IMR-90 (cell line): ENCODE measurements at regions not wholly inside any gene's neighbourhood (a gene's known extent, or its start where the extent isn't known, plus 50 kb on each side); places are given as distances from the start of the nearest gene placed in this dataset.

Experiments
- ATAC-seq: fragments of 200-7000 bp; cut with Tn5 transposase; 2 replicates; pipeline ENCODE4 v1.9.1; 2020; ENCODE audit warnings: low read depth, mild to moderate bottlenecking, moderate library complexity
- BruUV-seq: library from RNA; stranded (reverse); fragments of 400-500 nt; replicated peaks from 2 replicates; lab custom pipeline; 2021; lab: Mats Ljungman, UMichigan
- CTCF ChIA-PET: fragments of 300-600 bp; formaldehyde crosslinking; extraction: SDS; loops from one replicate; lab custom pipeline; 2021; ENCODE audit warnings: antibody characterized with exemption; lab: Yijun Ruan, JAX
- POLR2A ChIA-PET: fragments of 300-600 bp; sonication (Branson Sonifier 250); formaldehyde crosslinking; loops from one replicate; lab custom pipeline; 2022; ENCODE audit warnings: antibody characterized with exemption; ENCODE audit not compliant: unreplicated experiment; lab: Charles Lee
- DNase-seq: peaks from one replicate; pipeline ENCODE4 v3.0.0; 2013
- H2AFZ ChIP-seq: replicated peaks from 2 replicates; pipeline ENCODE3; 2013; ENCODE audit warnings: low read length, mild to moderate bottlenecking; ENCODE audit not compliant: poor library complexity
- H2AK5ac ChIP-seq: 2 replicates; pipeline ENCODE4 v1.6.1; 2013; ENCODE audit warnings: low read depth, low read length, inconsistent platforms
- H2AK9ac ChIP-seq: replicated peaks from 2 replicates; pipeline ENCODE3; 2013; ENCODE audit warnings: mild to moderate bottlenecking, low read depth, low read length, moderate library complexity; ENCODE audit not compliant: poor library complexity
- H2BK120ac ChIP-seq: 2 replicates; pipeline ENCODE4 v1.6.1; 2013; ENCODE audit warnings: low read depth, low read length, inconsistent platforms
- H2BK15ac ChIP-seq: 3 replicates; pipeline ENCODE4 v1.6.1; 2013; ENCODE audit warnings: low read depth, low read length, inconsistent platforms
- H2BK20ac ChIP-seq: 2 replicates; pipeline ENCODE4 v1.6.1; 2013; ENCODE audit warnings: low read depth, mild to moderate bottlenecking, inconsistent platforms, low read length, moderate library complexity
- H2BK5ac ChIP-seq: 2 replicates; pipeline ENCODE4 v1.6.1; 2013; ENCODE audit warnings: mild to moderate bottlenecking, low read depth, low read length, inconsistent platforms; ENCODE audit not compliant: poor library complexity, severe bottlenecking
- H3K14ac ChIP-seq: replicated peaks from 2 replicates; pipeline ENCODE4 v1.6.1; 2013; ENCODE audit warnings: low read depth, low read length, inconsistent platforms
- H3K18ac ChIP-seq: 2 replicates; pipeline ENCODE4 v1.6.1; 2013; ENCODE audit warnings: low read depth, low read length, control low read depth
- H3K23ac ChIP-seq: 2 replicates; pipeline ENCODE4 v1.6.1; 2013; ENCODE audit warnings: low read depth, low read length, inconsistent platforms
- H3K27ac ChIP-seq: 2 replicates; pipeline ENCODE4 v1.5.1; 2013; ENCODE audit warnings: mild to moderate bottlenecking, control low read depth, low read length; ENCODE audit not compliant: insufficient read depth
- H3K27me3 ChIP-seq: 2 replicates; pipeline ENCODE4 v1.6.1; 2013; ENCODE audit warnings: low read length; ENCODE audit not compliant: control insufficient read depth, insufficient read depth
- H3K36me3 ChIP-seq: 2 replicates; pipeline ENCODE4 v1.6.1; 2013; ENCODE audit warnings: low read length, mixed read lengths; ENCODE audit not compliant: control insufficient read depth, insufficient read depth
- H3K4ac ChIP-seq: 2 replicates; pipeline ENCODE4 v1.6.1; 2013; ENCODE audit warnings: low read depth, low read length, inconsistent platforms
- H3K4me1 ChIP-seq: 2 replicates; pipeline ENCODE4 v1.6.1; 2013; ENCODE audit warnings: low read length, mixed read lengths; ENCODE audit not compliant: control insufficient read depth, insufficient read depth
- H3K4me2 ChIP-seq: 2 replicates; pipeline ENCODE4 v1.6.1; 2013; ENCODE audit warnings: low read depth, mild to moderate bottlenecking, control low read depth, low read length, moderate library complexity
- H3K4me3 ChIP-seq: 2 replicates; pipeline ENCODE4 v1.5.1; 2013; ENCODE audit warnings: low read depth, mild to moderate bottlenecking, control low read depth, low read length, moderate library complexity; ENCODE audit not compliant: insufficient read depth
- H3K56ac ChIP-seq: 2 replicates; pipeline ENCODE4 v1.6.1; 2013; ENCODE audit warnings: low read length, inconsistent platforms; ENCODE audit not compliant: insufficient read depth; ENCODE audit errors: extremely low read depth
- H3K79me1 ChIP-seq, 2 experiments: 2 replicates each; pipeline ENCODE4 v1.6.1; 2013; ENCODE audit warnings: low read length in 2 of 2, inconsistent platforms in 1 of 2, low read depth in 1 of 2
- H3K9ac ChIP-seq: 2 replicates; pipeline ENCODE4 v1.6.1; 2013; ENCODE audit warnings: low read depth, low read length, control low read depth
- H3K9me1 ChIP-seq: 2 replicates; pipeline ENCODE4 v1.6.1; 2013; ENCODE audit warnings: low read length, inconsistent platforms; ENCODE audit not compliant: insufficient read depth
- H3K9me3 ChIP-seq: 2 replicates; pipeline ENCODE4 v1.6.1; 2013; ENCODE audit warnings: low read length; ENCODE audit not compliant: control insufficient read depth, insufficient read depth
- H4K20me1 ChIP-seq: 2 replicates; pipeline ENCODE4 v1.6.1; 2013; ENCODE audit warnings: low read length, inconsistent platforms; ENCODE audit not compliant: insufficient read depth
- H4K5ac ChIP-seq: 2 replicates; pipeline ENCODE4 v1.6.1; 2013; ENCODE audit warnings: mild to moderate bottlenecking, low read depth, low read length, control low read depth
- H4K8ac ChIP-seq, 2 experiments: 2 replicates each; pipeline ENCODE4 v1.6.1; 2013; ENCODE audit warnings: low read depth in 2 of 2, low read length in 2 of 2, control low read depth in 1 of 2, inconsistent platforms in 1 of 2
- H4K91ac ChIP-seq: 2 replicates; pipeline ENCODE4 v1.6.1; 2013; ENCODE audit warnings: low read depth, low read length, inconsistent platforms; ENCODE audit not compliant: insufficient read depth
- BHLHE40 ChIP-seq: fragments of 150-350 bp; IDR thresholded peaks from 2 replicates; pipeline ENCODE4 v1.6.1; 2016; ENCODE audit warnings: mild to moderate bottlenecking, low read depth, low read length
- CEBPB ChIP-seq: IDR thresholded peaks from 2 replicates; pipeline ENCODE4 v1.6.1; 2012; ENCODE audit warnings: low read depth, low read length, improper control_type of control experiment
- CHD1 ChIP-seq: IDR thresholded peaks from 2 replicates; pipeline ENCODE4 v1.6.1; 2012; ENCODE audit warnings: low read depth, low read length, improper control_type of control experiment
- ELK1 ChIP-seq: fragments of 150-350 bp; IDR thresholded peaks from 2 replicates; pipeline ENCODE4 v1.6.1; 2016; ENCODE audit warnings: low read depth, mild to moderate bottlenecking, low read length, moderate library complexity, borderline replicate concordance
- FOS ChIP-seq: fragments of 150-350 bp; IDR thresholded peaks from 2 replicates; pipeline ENCODE4 v1.6.1; 2016; ENCODE audit warnings: low read depth, low read length
- MAFK ChIP-seq: IDR thresholded peaks from 2 replicates; pipeline ENCODE4 v1.6.1; 2012; ENCODE audit warnings: low read depth, low read length, improper control_type of control experiment
- MAZ ChIP-seq: IDR thresholded peaks from 2 replicates; pipeline ENCODE4 v1.6.1; 2012; ENCODE audit warnings: low read depth, mild to moderate bottlenecking, low read length, improper control_type of control experiment, moderate library complexity, borderline replicate concordance
- MXI1 ChIP-seq: IDR thresholded peaks from 2 replicates; pipeline ENCODE4 v1.6.1; 2012; ENCODE audit warnings: low read depth, mild to moderate bottlenecking, low read length, moderate library complexity, borderline replicate concordance
- NFE2L2 ChIP-seq: fragments of 150-350 bp; IDR thresholded peaks from 2 replicates; pipeline ENCODE4 v1.6.1; 2016; ENCODE audit warnings: low read depth, mild to moderate bottlenecking, low read length
- POLR2A ChIP-seq: IDR thresholded peaks from 2 replicates; pipeline ENCODE4 v1.6.1; 2012; ENCODE audit warnings: mild to moderate bottlenecking, low read depth, low read length
- RAD21 ChIP-seq: IDR thresholded peaks from 2 replicates; pipeline ENCODE4 v1.6.1; 2012; ENCODE audit warnings: low read length, improper control_type of control experiment
- RCOR1 ChIP-seq: IDR thresholded peaks from 2 replicates; pipeline ENCODE4 v1.6.1; 2012; ENCODE audit warnings: mild to moderate bottlenecking, low read length, improper control_type of control experiment; ENCODE audit not compliant: insufficient replicate concordance
- RFX5 ChIP-seq: IDR thresholded peaks from 2 replicates; pipeline ENCODE4 v1.8.0; 2012; ENCODE audit warnings: low read depth, mild to moderate bottlenecking, low read length, moderate library complexity
- SMC3 ChIP-seq: fragments of 150-350 bp; IDR thresholded peaks from 2 replicates; pipeline ENCODE4 v1.6.1; 2016; ENCODE audit warnings: low read depth, mild to moderate bottlenecking, antibody characterized with exemption, low read length, moderate library complexity
- USF2 ChIP-seq: fragments of 150-350 bp; IDR thresholded peaks from 2 replicates; pipeline ENCODE4 v1.6.1; 2017; ENCODE audit warnings: mild to moderate bottlenecking, antibody characterized with exemption, low read length, low read depth
- WGBS, 2 experiments: methylation state at CpG; one replicate each; pipeline versions ENCODE4 v1.1.5 to v1.1.7; 2013; ENCODE audit warnings: missing lambda C conversion rate in 2 of 2; ENCODE audit not compliant: insufficient read length in 1 of 2; ENCODE audit errors: extremely low coverage in 2 of 2; 5-methylcytosine and 5-hydroxymethylcytosine counted together
- dilution Hi-C: fragments of 300-500 bp; cut with HindIII; formaldehyde crosslinking; loops from one replicate; pipeline ENCODE4 v1.14.3; 2018; ENCODE audit warnings: low sequenced_read_pairs; ENCODE audit not compliant: unreplicated experiment
- in situ Hi-C: fragments of 300-500 bp; cut with MboI; formaldehyde crosslinking; loops from 3 replicates; pipeline ENCODE4 v1.14.3; 2019; ENCODE audit warnings: low sequenced_read_pairs, inconsistent platforms, mixed read lengths
- intact Hi-C: fragments of 100-400 bp; cut with micrococcal nuclease; formaldehyde crosslinking; loops from 2 replicates; pipeline ENCODE4 v1.10.0; 2022
- TF ChIP-seq, protein P1 (sequence below): conservative IDR thresholded peaks from 2 replicates; pipeline ENCODE4 v1.5.1; 2012; ENCODE audit warnings: mild to moderate bottlenecking, low read depth, low read length, improper control_type of control experiment

- TF ChIP-seq MXI1 (no peak), CEBPB (no peak), RFX5 (no peak), NFE2L2 (no peak), MAFK (no peak), RAD21 (no peak), CHD1 (no peak), POLR2A (no peak), ELK1 (no peak), SMC3 (no peak), FOS (no peak), BHLHE40 (no peak), MAZ (no peak), RCOR1 (no peak), USF2 (no peak)
- TF ChIP-seq, protein P1, sequence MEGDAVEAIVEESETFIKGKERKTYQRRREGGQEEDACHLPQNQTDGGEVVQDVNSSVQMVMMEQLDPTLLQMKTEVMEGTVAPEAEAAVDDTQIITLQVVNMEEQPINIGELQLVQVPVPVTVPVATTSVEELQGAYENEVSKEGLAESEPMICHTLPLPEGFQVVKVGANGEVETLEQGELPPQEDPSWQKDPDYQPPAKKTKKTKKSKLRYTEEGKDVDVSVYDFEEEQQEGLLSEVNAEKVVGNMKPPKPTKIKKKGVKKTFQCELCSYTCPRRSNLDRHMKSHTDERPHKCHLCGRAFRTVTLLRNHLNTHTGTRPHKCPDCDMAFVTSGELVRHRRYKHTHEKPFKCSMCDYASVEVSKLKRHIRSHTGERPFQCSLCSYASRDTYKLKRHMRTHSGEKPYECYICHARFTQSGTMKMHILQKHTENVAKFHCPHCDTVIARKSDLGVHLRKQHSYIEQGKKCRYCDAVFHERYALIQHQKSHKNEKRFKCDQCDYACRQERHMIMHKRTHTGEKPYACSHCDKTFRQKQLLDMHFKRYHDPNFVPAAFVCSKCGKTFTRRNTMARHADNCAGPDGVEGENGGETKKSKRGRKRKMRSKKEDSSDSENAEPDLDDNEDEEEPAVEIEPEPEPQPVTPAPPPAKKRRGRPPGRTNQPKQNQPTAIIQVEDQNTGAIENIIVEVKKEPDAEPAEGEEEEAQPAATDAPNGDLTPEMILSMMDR, result no peak
- H3K9ac ChIP-seq, result no peak overlapping the region
- H3K14ac ChIP-seq, result no peak overlapping the region
- no peak overlapping the region for H2AK9ac ChIP-seq
- H3K4me1 ChIP-seq, result no peaks in the 10 kb centered on the region
- no peak overlapping the region for H2AFZ ChIP-seq
- no peak overlapping the region for H3K4me3 ChIP-seq
- no TSS peak for BruUV-seq
- H2BK120ac ChIP-seq, result no peak overlapping the region
- WGBS, 2 experiments, result 66% methylated on average over 12 of the region's 31 CpGs; no CpG with 5 or more reads in 1 of the 2 experiments
- H4K8ac ChIP-seq, result no peak overlapping the region
- no peak overlapping the region for H3K4ac ChIP-seq
- H3K4me2 ChIP-seq, result no peak overlapping the region
- H3K9me1 ChIP-seq, result no peaks in the 10 kb centered on the region
- no peak overlapping the region for H2BK20ac ChIP-seq
- DNase-seq, result no peak
- no peaks in the 10 kb centered on the region for H3K27me3 ChIP-seq
- ATAC-seq, result no peak
- H4K20me1 ChIP-seq, result no peaks in the 10 kb centered on the region
- no peaks in the 10 kb centered on the region for H3K36me3 ChIP-seq
- no peak overlapping the region for H3K27ac ChIP-seq
- no peak overlapping the region for H3K56ac ChIP-seq
- ChIA-PET POLR2A (no interaction called here), CTCF (no interaction called here)
- H3K18ac ChIP-seq, result no peak overlapping the region
- H4K5ac ChIP-seq, result no peak overlapping the region
- no peaks in the 10 kb centered on the region for H3K79me1 ChIP-seq
- dilution Hi-C loops, result no loop called here
- intact Hi-C loops, result no loop called here
- H2AK5ac ChIP-seq, result no peak overlapping the region
- H4K91ac ChIP-seq, result no peak overlapping the region
- in situ Hi-C loops, result no loop called here
- H3K23ac ChIP-seq, result no peak overlapping the region
- H2BK5ac ChIP-seq, result no peak overlapping the region
- peaks cover 29% of the 10 kb centered on the region for H3K9me3 ChIP-seq
- H2BK15ac ChIP-seq, result no peak overlapping the region
These were observed 499.2 kb upstream of the SALL3 start for GRCh38 chr18:78480262-78481054.
